ENCODE measurements at regions not wholly inside any gene's neighbourhood (a gene's known extent, or its start where the extent isn't known, plus 50 kb on each side); places are given as distances from the start of the nearest gene placed in this dataset.

- peaks cover 4% of the 10 kb centered on the region for H3K4me1 Mint-ChIP-seq (ENCODE audit: unreplicated experiment)
Observed at GRCh38 chr2:145958611-145959010, 1438.7 kb upstream of the ZEB2 start.

GRCh38 chr2:145957929-145958328, 1438.0 kb upstream of the ZEB2 start:
- peaks cover 52% of the 10 kb centered on the region for H3K9me3 Mint-ChIP-seq (ENCODE audit: unreplicated experiment)
- peaks cover 4% of the 10 kb centered on the region for H3K36me3 Mint-ChIP-seq (ENCODE audit: unreplicated experiment)
- H3K4me1 Mint-ChIP-seq (ENCODE audit: unreplicated experiment): peaks cover 4% of the 10 kb centered on the region
- no peak for DNase-seq (ENCODE audit: extremely low spot score, unreplicated experiment)
- no peaks in the 10 kb centered on the region for H3K27me3 Mint-ChIP-seq (ENCODE audit: unreplicated experiment)
- H3K4me3 Mint-ChIP-seq (ENCODE audit: unreplicated experiment): no peak overlapping the region
- TF ChIP-seq CTCF (IDR thresholded peaks at IDR 0.05): no peak
- no peak overlapping the region for H3K27ac Mint-ChIP-seq (ENCODE audit: unreplicated experiment)

More at GRCh38 chr2:145958611-145959010, 1438.7 kb upstream of the ZEB2 start:
- no peak for DNase-seq (ENCODE audit: extremely low spot score, unreplicated experiment)
- Mint-ChIP-seq H3K9me3 (ENCODE audit: unreplicated experiment) (peaks cover 47% of the 10 kb centered on the region), H3K27ac (ENCODE audit: unreplicated experiment) (no peak overlapping the region), H3K27me3 (ENCODE audit: unreplicated experiment) (no peaks in the 10 kb centered on the region), H3K36me3 (ENCODE audit: unreplicated experiment) (peaks cover 4% of the 10 kb centered on the region), H3K4me3 (ENCODE audit: unreplicated experiment) (no peak overlapping the region)
- no peak for TF ChIP-seq CTCF (IDR thresholded peaks at IDR 0.05)

GRCh38 chr2:145939949-145940348, 1420.0 kb upstream of the ZEB2 start:
- peaks cover 7% of the 10 kb centered on the region for H3K4me1 Mint-ChIP-seq (ENCODE audit: unreplicated experiment)
- peaks cover 12% of the 10 kb centered on the region for H3K9me3 Mint-ChIP-seq (ENCODE audit: unreplicated experiment)
- no peak overlapping the region for H3K27ac Mint-ChIP-seq (ENCODE audit: unreplicated experiment)
- no peak overlapping the region for H3K4me3 Mint-ChIP-seq (ENCODE audit: unreplicated experiment)
- no peak for DNase-seq (ENCODE audit: extremely low spot score, unreplicated experiment)
- peaks cover 8% of the 10 kb centered on the region for H3K36me3 Mint-ChIP-seq (ENCODE audit: unreplicated experiment)
- H3K27me3 Mint-ChIP-seq (ENCODE audit: unreplicated experiment): no peaks in the 10 kb centered on the region
- no peak for TF ChIP-seq CTCF (IDR thresholded peaks at IDR 0.05)

- H3K27ac Mint-ChIP-seq (ENCODE audit: unreplicated experiment): no peak overlapping the region
- peaks cover 5% of the 10 kb centered on the region for H3K9me3 Mint-ChIP-seq (ENCODE audit: unreplicated experiment)
- no peak for TF ChIP-seq CTCF (IDR thresholded peaks at IDR 0.05)
- H3K27me3 Mint-ChIP-seq (ENCODE audit: unreplicated experiment): no peaks in the 10 kb centered on the region
- no peak overlapping the region for H3K4me3 Mint-ChIP-seq (ENCODE audit: unreplicated experiment)
- DNase-seq (ENCODE audit: extremely low spot score, unreplicated experiment): no peak
- peaks cover 1% of the 10 kb centered on the region for H3K36me3 Mint-ChIP-seq (ENCODE audit: unreplicated experiment)
- H3K4me1 Mint-ChIP-seq (ENCODE audit: unreplicated experiment): peaks cover 6% of the 10 kb centered on the region
Observed at GRCh38 chr2:145935016-145935415, 1415.1 kb upstream of the ZEB2 start.

GRCh38 chr2:145931781-145932395, 1412.0 kb upstream of the ZEB2 start:
- H3K36me3 Mint-ChIP-seq (ENCODE audit: unreplicated experiment): no peaks in the 10 kb centered on the region
- no peak overlapping the region for H3K4me3 Mint-ChIP-seq (ENCODE audit: unreplicated experiment)
- no peak for DNase-seq (ENCODE audit: extremely low spot score, unreplicated experiment)
- TF ChIP-seq CTCF (IDR thresholded peaks at IDR 0.05): no peak
- H3K4me1 Mint-ChIP-seq (ENCODE audit: unreplicated experiment): peaks cover 3% of the 10 kb centered on the region
- H3K9me3 Mint-ChIP-seq (ENCODE audit: unreplicated experiment): peaks cover 5% of the 10 kb centered on the region
- H3K27ac Mint-ChIP-seq (ENCODE audit: unreplicated experiment): no peak overlapping the region
- no peaks in the 10 kb centered on the region for H3K27me3 Mint-ChIP-seq (ENCODE audit: unreplicated experiment)

All from osteocyte (in vitro differentiated cells).